ENCODE measurements at regions not wholly inside any gene's neighbourhood (a gene's known extent, or its start where the extent isn't known, plus 50 kb on each side); places are given as distances from the start of the nearest gene placed in this dataset.

- TF ChIP-seq CHD7 (IDR thresholded peaks at IDR 0.05; ENCODE audit: insufficient replicate concordance, low read length) = no peak
- no peak for TF ChIP-seq KDM4A (IDR thresholded peaks at IDR 0.05; ENCODE audit: low read depth, low read length, severe bottlenecking)
- TF ChIP-seq CBX5 (IDR thresholded peaks at IDR 0.05; ENCODE audit: low read depth, low read length) = no peak
- TF ChIP-seq KDM1A (IDR thresholded peaks at IDR 0.05; ENCODE audit: borderline replicate concordance, low read length) = no peak
- TF ChIP-seq POLR2A (IDR thresholded peaks at IDR 0.05; ENCODE audit: control extremely low read depth in 1 of 2, low read depth in 2 of 2, low read length in 2 of 2) = no peak
- no peak for TF ChIP-seq CTBP2 (IDR thresholded peaks at IDR 0.05; ENCODE audit: borderline replicate concordance, insufficient read depth, insufficient read length, low read length)
Observed at GRCh38 chr19:31598730-31599238, 249.5 kb upstream of the TSHZ3 start (continued).
